ENCODE measurements at regions not wholly inside any gene's neighbourhood (a gene's known extent, or its start where the extent isn't known, plus 50 kb on each side); places are given as distances from the start of the nearest gene placed in this dataset.
"Not testable (repeated sequence)": the region's sequence is repeated elsewhere in the genome, so short reads cannot be mapped to it uniquely, and the experiment has no call there.

GRCh38 chr2:49611796-49612195 lies 457.5 kb upstream of the FSHR start:
- DNase-seq (ENCODE audit: low read depth, low spot score); H3K27me3 ChIP-seq (replicated peaks in 1 of 2; ENCODE audit: control insufficient read depth in 2 of 2, insufficient read depth in 2 of 2, low read length in 1 of 2); ATAC-seq; H3K9me3 ChIP-seq (replicated peaks; ENCODE audit: control insufficient read depth, insufficient read depth, low read length); H3K4me1 ChIP-seq (ENCODE audit: control insufficient read depth, insufficient read depth, low read length); CTCF ChIA-PET; H4K20me1 ChIP-seq (ENCODE audit: control insufficient read depth, insufficient read depth); H3K4me2 ChIP-seq (ENCODE audit: control insufficient read depth, insufficient read depth); SMC1A ChIA-PET (ENCODE audit: uncharacterized antibody, unreplicated experiment); POLR2A ChIA-PET; FAIRE-seq; H3K4me3 ChIP-seq; H3K27ac ChIP-seq (ENCODE audit: control insufficient read depth, insufficient read depth); H3K79me2 ChIP-seq (ENCODE audit: control insufficient read depth, insufficient read depth, low read length); intact Hi-C loops (cut with micrococcal nuclease; ENCODE audit: unreplicated experiment); RAD21 ChIA-PET (ENCODE audit: unreplicated experiment); H3K36me3 ChIP-seq (ENCODE audit: control insufficient read depth in 2 of 2, insufficient read depth in 2 of 2, low read length in 1 of 2); BruUV-seq (replicated peaks); H3K9ac ChIP-seq (ENCODE audit: control insufficient read depth, insufficient read depth, low read length); H2AFZ ChIP-seq (ENCODE audit: control insufficient read depth, low read depth, low read length): not testable (repeated sequence)
- WGBS (ENCODE audit: insufficient coverage, insufficient replicate concordance, low lambda C conversion rate, missing lambda C conversion rate), result 35% methylated on average over 5 of the region's 5 CpGs
- in situ Hi-C loops (cut with MboI), result loop anchor here (10.0 kb wide), 1 partner anchor 533 kb away; no protein-coding TSS in a partner anchor
- 0 out of 2 replicates have a peak, but pooled peaks have one; percentile 9 for TF ChIP-seq NR2C1 (IDR thresholded peaks at IDR 0.05)

GRCh38 chr2:49600524-49600923 lies 446.2 kb upstream of the FSHR start:
- SMC1A ChIA-PET (ENCODE audit: uncharacterized antibody, unreplicated experiment), result no interaction called here
- Histone ChIP-seq H3K9me3 (replicated peaks; ENCODE audit: control insufficient read depth, insufficient read depth, low read length) (no peaks in the 10 kb centered on the region), H3K4me3 (no peak overlapping the region), H3K36me3 (ENCODE audit: control insufficient read depth in 2 of 2, insufficient read depth in 2 of 2, low read length in 1 of 2) (no peaks in the 10 kb centered on the region), H3K27ac (ENCODE audit: control insufficient read depth, insufficient read depth) (no peak overlapping the region), H3K79me2 (ENCODE audit: control insufficient read depth, insufficient read depth, low read length) (no peaks in the 10 kb centered on the region), H3K27me3 (replicated peaks in 1 of 2; ENCODE audit: control insufficient read depth in 2 of 2, insufficient read depth in 2 of 2, low read length in 1 of 2) (no peaks in the 10 kb centered on the region), H3K4me1 (ENCODE audit: control insufficient read depth, insufficient read depth, low read length) (no peaks in the 10 kb centered on the region), H3K4me2 (ENCODE audit: control insufficient read depth, insufficient read depth) (no peak overlapping the region), H4K20me1 (ENCODE audit: control insufficient read depth, insufficient read depth) (no peaks in the 10 kb centered on the region), H2AFZ (ENCODE audit: control insufficient read depth, low read depth, low read length) (no peak overlapping the region), H3K9ac (ENCODE audit: control insufficient read depth, insufficient read depth, low read length) (no peak overlapping the region)
- ATAC-seq (no peak), DNase-seq (ENCODE audit: low read depth, low spot score) (no peak), FAIRE-seq (no peak)
- intact Hi-C loops (cut with micrococcal nuclease; ENCODE audit: unreplicated experiment) (no loop called here), in situ Hi-C loops (cut with MboI) (no loop called here)
- no TSS peak for BruUV-seq (replicated peaks)
- CTCF ChIA-PET, result no interaction called here
- WGBS (ENCODE audit: insufficient coverage, insufficient replicate concordance, low lambda C conversion rate, missing lambda C conversion rate), result 10% methylated on average over 3 of the region's 3 CpGs
- POLR2A ChIA-PET, result no interaction called here
- RAD21 ChIA-PET (ENCODE audit: unreplicated experiment), result no interaction called here
- TF ChIP-seq EGR1 (IDR thresholded peaks at IDR 0.05; ENCODE audit: borderline replicate concordance in 1 of 2, low read depth in 2 of 2, low read length in 2 of 2), result no peak
- no peak for TF ChIP-seq BCL3 (IDR thresholded peaks at IDR 0.05; ENCODE audit: borderline replicate concordance, insufficient read depth, low read depth, low read length, poor library complexity, severe bottlenecking)
- TF ChIP-seq MTA2 (IDR thresholded peaks at IDR 0.05; ENCODE audit: low read depth), result no peak
- TF ChIP-seq CBX3 (IDR thresholded peaks at IDR 0.05; ENCODE audit: borderline replicate concordance, low read depth), result no peak
- no peak for TF ChIP-seq HDAC6 (IDR thresholded peaks at IDR 0.05; ENCODE audit: unreplicated experiment)
- no peak for TF ChIP-seq CHD2 (IDR thresholded peaks at IDR 0.05; ENCODE audit: borderline replicate concordance, low read depth, low read length)
- no peak for TF ChIP-seq MEF2B (IDR thresholded peaks at IDR 0.05; ENCODE audit: partially characterized antibody, poor library complexity, severe bottlenecking)
- no peak for TF ChIP-seq ATF7 (IDR thresholded peaks at IDR 0.05; ENCODE audit: low read depth)
- no peak for TF ChIP-seq TCF7 (IDR thresholded peaks at IDR 0.05; ENCODE audit: borderline replicate concordance)
- TF ChIP-seq RB1 (IDR thresholded peaks at IDR 0.05; ENCODE audit: borderline replicate concordance), result no peak
- no peak for TF ChIP-seq RCOR1 (conservative IDR thresholded peaks at IDR 0.05; ENCODE audit: low read depth, low read length)
- no peak for TF ChIP-seq RBBP5 (conservative IDR thresholded peaks at IDR 0.05)
- TF ChIP-seq ZBTB40 (IDR thresholded peaks at IDR 0.05; ENCODE audit: borderline replicate concordance), result no peak
